ENCODE measurements at regions not wholly inside any gene's neighbourhood (a gene's known extent, or its start where the extent isn't known, plus 50 kb on each side); places are given as distances from the start of the nearest gene placed in this dataset.

DNA sequence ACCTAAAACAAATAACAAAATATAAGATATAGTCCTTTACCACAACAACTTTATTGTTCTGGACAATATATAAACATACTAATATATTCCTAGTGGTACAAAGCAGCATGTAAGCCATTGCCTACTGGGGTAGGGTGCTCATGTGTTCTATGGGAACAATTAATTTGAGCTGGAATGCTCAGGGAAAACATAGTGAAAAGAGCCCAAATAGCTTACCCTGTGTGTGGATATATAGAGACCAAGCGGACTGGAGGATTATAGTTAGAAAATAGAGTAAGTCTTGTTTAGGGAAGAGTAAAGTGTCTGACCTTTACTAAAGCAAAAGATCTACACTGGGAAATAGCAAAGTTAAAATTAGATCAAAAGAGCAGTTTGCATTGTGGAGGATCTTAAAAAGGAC is 64.8 kb downstream of the MAD2L1 start:
- TF ChIP-seq POLR2A (IDR thresholded peaks at IDR 0.05; ENCODE audit: low read depth, low read length) = no peak
- TF ChIP-seq, protein P1, sequence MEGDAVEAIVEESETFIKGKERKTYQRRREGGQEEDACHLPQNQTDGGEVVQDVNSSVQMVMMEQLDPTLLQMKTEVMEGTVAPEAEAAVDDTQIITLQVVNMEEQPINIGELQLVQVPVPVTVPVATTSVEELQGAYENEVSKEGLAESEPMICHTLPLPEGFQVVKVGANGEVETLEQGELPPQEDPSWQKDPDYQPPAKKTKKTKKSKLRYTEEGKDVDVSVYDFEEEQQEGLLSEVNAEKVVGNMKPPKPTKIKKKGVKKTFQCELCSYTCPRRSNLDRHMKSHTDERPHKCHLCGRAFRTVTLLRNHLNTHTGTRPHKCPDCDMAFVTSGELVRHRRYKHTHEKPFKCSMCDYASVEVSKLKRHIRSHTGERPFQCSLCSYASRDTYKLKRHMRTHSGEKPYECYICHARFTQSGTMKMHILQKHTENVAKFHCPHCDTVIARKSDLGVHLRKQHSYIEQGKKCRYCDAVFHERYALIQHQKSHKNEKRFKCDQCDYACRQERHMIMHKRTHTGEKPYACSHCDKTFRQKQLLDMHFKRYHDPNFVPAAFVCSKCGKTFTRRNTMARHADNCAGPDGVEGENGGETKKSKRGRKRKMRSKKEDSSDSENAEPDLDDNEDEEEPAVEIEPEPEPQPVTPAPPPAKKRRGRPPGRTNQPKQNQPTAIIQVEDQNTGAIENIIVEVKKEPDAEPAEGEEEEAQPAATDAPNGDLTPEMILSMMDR (conservative IDR thresholded peaks at IDR 0.05; ENCODE audit: low read depth, low read length) = no peak
- TF ChIP-seq RAD21 (IDR thresholded peaks at IDR 0.05; ENCODE audit: low read length) = no peak
- no peak for TF ChIP-seq MXI1 (IDR thresholded peaks at IDR 0.05; ENCODE audit: borderline replicate concordance, low read depth, low read length)
- no peak for TF ChIP-seq RCOR1 (IDR thresholded peaks at IDR 0.05; ENCODE audit: insufficient replicate concordance, low read length)
- no peak for TF ChIP-seq SMC3 (IDR thresholded peaks at IDR 0.05; ENCODE audit: low read depth, low read length)
